ENCODE measurements at regions not wholly inside any gene's neighbourhood (a gene's known extent, or its start where the extent isn't known, plus 50 kb on each side); places are given as distances from the start of the nearest gene placed in this dataset.
"Not testable (repeated sequence)": the region's sequence is repeated elsewhere in the genome, so short reads cannot be mapped to it uniquely, and the experiment has no call there.

- H3K27me3 ChIP-seq (ENCODE audit: control insufficient read depth in 2 of 2, insufficient read depth in 2 of 2, low read length in 2 of 2); H3K36me3 ChIP-seq (ENCODE audit: control insufficient read depth in 2 of 2, extremely low read depth in 1 of 2, insufficient read depth in 2 of 2, low read length in 2 of 2); H3K9ac ChIP-seq (replicated peaks; ENCODE audit: extremely low read depth, insufficient read depth, low read length); H3K4me1 ChIP-seq (ENCODE audit: control insufficient read depth, extremely low read depth, insufficient read depth, low read length); H3K79me2 ChIP-seq (ENCODE audit: control insufficient read depth, insufficient read depth, low read length); intact Hi-C loops (cut with micrococcal nuclease); H2AFZ ChIP-seq (ENCODE audit: low read depth, low read length); H4K20me1 ChIP-seq (replicated peaks; ENCODE audit: control insufficient read depth, extremely low read depth, insufficient read depth, low read length); DNase-seq (ENCODE audit: low read depth, low spot score); CTCF ChIA-PET; dilution Hi-C loops (cut with MboI; ENCODE audit: extremely low pct_ligation_motif_present, low sequenced_read_pairs); H3K4me3 ChIP-seq (replicated peaks in 1 of 3; ENCODE audit: insufficient read depth in 1 of 3, low read depth in 1 of 3, low read length in 3 of 3); H3K4me2 ChIP-seq (ENCODE audit: insufficient read depth, low read length); H3K27ac ChIP-seq (ENCODE audit: insufficient read depth, low read depth, low read length); POLR2A ChIA-PET; H3K9me1 ChIP-seq (replicated peaks; ENCODE audit: control insufficient read depth, extremely low read depth, insufficient read depth, low read length); H3K9me3 ChIP-seq (replicated peaks; ENCODE audit: control insufficient read depth, insufficient read depth, low read length); FAIRE-seq; BruUV-seq (replicated peaks): not testable (repeated sequence)
These were observed 70.8 kb upstream of the GOLGA6L6 start for GRCh38 chr15:20612356-20612755.

GRCh38 chr15:20611667-20612290 is 70.2 kb upstream of the GOLGA6L6 start:
- BruUV-seq (replicated peaks); H3K27me3 ChIP-seq (ENCODE audit: control insufficient read depth in 2 of 2, insufficient read depth in 2 of 2, low read length in 2 of 2); H3K9me1 ChIP-seq (replicated peaks; ENCODE audit: control insufficient read depth, extremely low read depth, insufficient read depth, low read length); H3K36me3 ChIP-seq (ENCODE audit: control insufficient read depth in 2 of 2, extremely low read depth in 1 of 2, insufficient read depth in 2 of 2, low read length in 2 of 2); H3K27ac ChIP-seq (ENCODE audit: insufficient read depth, low read depth, low read length); intact Hi-C loops (cut with micrococcal nuclease); H4K20me1 ChIP-seq (replicated peaks; ENCODE audit: control insufficient read depth, extremely low read depth, insufficient read depth, low read length); H3K9ac ChIP-seq (replicated peaks; ENCODE audit: extremely low read depth, insufficient read depth, low read length); H3K4me2 ChIP-seq (ENCODE audit: insufficient read depth, low read length); dilution Hi-C loops (cut with MboI; ENCODE audit: extremely low pct_ligation_motif_present, low sequenced_read_pairs); H2AFZ ChIP-seq (ENCODE audit: low read depth, low read length); CTCF ChIA-PET; DNase-seq (ENCODE audit: low read depth, low spot score); H3K9me3 ChIP-seq (replicated peaks; ENCODE audit: control insufficient read depth, insufficient read depth, low read length); H3K4me1 ChIP-seq (ENCODE audit: control insufficient read depth, extremely low read depth, insufficient read depth, low read length); FAIRE-seq; H3K4me3 ChIP-seq (replicated peaks in 1 of 3; ENCODE audit: insufficient read depth in 1 of 3, low read depth in 1 of 3, low read length in 3 of 3); POLR2A ChIA-PET; H3K79me2 ChIP-seq (ENCODE audit: control insufficient read depth, insufficient read depth, low read length): not testable (repeated sequence)

GRCh38 chr15:20608179-20608578 is 66.6 kb upstream of the GOLGA6L6 start:
- H3K4me3 ChIP-seq (replicated peaks in 1 of 3; ENCODE audit: insufficient read depth in 1 of 3, low read depth in 1 of 3, low read length in 3 of 3); H3K9ac ChIP-seq (replicated peaks; ENCODE audit: extremely low read depth, insufficient read depth, low read length); BruUV-seq (replicated peaks); FAIRE-seq; H3K27me3 ChIP-seq (ENCODE audit: control insufficient read depth in 2 of 2, insufficient read depth in 2 of 2, low read length in 2 of 2); H3K79me2 ChIP-seq (ENCODE audit: control insufficient read depth, insufficient read depth, low read length); H3K4me2 ChIP-seq (ENCODE audit: insufficient read depth, low read length); DNase-seq (ENCODE audit: low read depth, low spot score); H3K4me1 ChIP-seq (ENCODE audit: control insufficient read depth, extremely low read depth, insufficient read depth, low read length); H2AFZ ChIP-seq (ENCODE audit: low read depth, low read length); H3K9me3 ChIP-seq (replicated peaks; ENCODE audit: control insufficient read depth, insufficient read depth, low read length); H4K20me1 ChIP-seq (replicated peaks; ENCODE audit: control insufficient read depth, extremely low read depth, insufficient read depth, low read length); CTCF ChIA-PET; dilution Hi-C loops (cut with MboI; ENCODE audit: extremely low pct_ligation_motif_present, low sequenced_read_pairs); H3K27ac ChIP-seq (ENCODE audit: insufficient read depth, low read depth, low read length); H3K9me1 ChIP-seq (replicated peaks; ENCODE audit: control insufficient read depth, extremely low read depth, insufficient read depth, low read length); intact Hi-C loops (cut with micrococcal nuclease); POLR2A ChIA-PET; H3K36me3 ChIP-seq (ENCODE audit: control insufficient read depth in 2 of 2, extremely low read depth in 1 of 2, insufficient read depth in 2 of 2, low read length in 2 of 2): not testable (repeated sequence)

GRCh38 chr15:20597245-20597644 is 55.6 kb upstream of the GOLGA6L6 start:
- H3K79me2 ChIP-seq (ENCODE audit: control insufficient read depth, insufficient read depth, low read length); H3K9me1 ChIP-seq (replicated peaks; ENCODE audit: control insufficient read depth, extremely low read depth, insufficient read depth, low read length); H3K9me3 ChIP-seq (replicated peaks; ENCODE audit: control insufficient read depth, insufficient read depth, low read length); H2AFZ ChIP-seq (ENCODE audit: low read depth, low read length); H3K9ac ChIP-seq (replicated peaks; ENCODE audit: extremely low read depth, insufficient read depth, low read length); H3K4me2 ChIP-seq (ENCODE audit: insufficient read depth, low read length); H3K4me1 ChIP-seq (ENCODE audit: control insufficient read depth, extremely low read depth, insufficient read depth, low read length); intact Hi-C loops (cut with micrococcal nuclease); POLR2A ChIA-PET; DNase-seq (ENCODE audit: low read depth, low spot score); dilution Hi-C loops (cut with MboI; ENCODE audit: extremely low pct_ligation_motif_present, low sequenced_read_pairs); H3K4me3 ChIP-seq (replicated peaks in 1 of 3; ENCODE audit: insufficient read depth in 1 of 3, low read depth in 1 of 3, low read length in 3 of 3); H4K20me1 ChIP-seq (replicated peaks; ENCODE audit: control insufficient read depth, extremely low read depth, insufficient read depth, low read length); H3K27ac ChIP-seq (ENCODE audit: insufficient read depth, low read depth, low read length); H3K27me3 ChIP-seq (ENCODE audit: control insufficient read depth in 2 of 2, insufficient read depth in 2 of 2, low read length in 2 of 2); H3K36me3 ChIP-seq (ENCODE audit: control insufficient read depth in 2 of 2, extremely low read depth in 1 of 2, insufficient read depth in 2 of 2, low read length in 2 of 2); FAIRE-seq; BruUV-seq (replicated peaks); CTCF ChIA-PET: not testable (repeated sequence)
